A673 (cell line): ENCODE measurements at regions not wholly inside any gene's neighbourhood (a gene's known extent, or its start where the extent isn't known, plus 50 kb on each side); places are given as distances from the start of the nearest gene placed in this dataset.
"Not testable (repeated sequence)": the region's sequence is repeated elsewhere in the genome, so short reads cannot be mapped to it uniquely, and the experiment has no call there.

ENCODE experiments used
- BruUV-seq: library from RNA; stranded (reverse); fragments of 400-500 nt; replicated peaks from 2 replicates; lab custom pipeline; 2021; lab: Mats Ljungman, UMichigan
- CTCF ChIA-PET: fragments of 300-600 bp; sonication (Branson Sonifier 250); formaldehyde crosslinking; loops from one replicate; lab custom pipeline; 2022; ENCODE audit warnings: antibody characterized with exemption; lab: Charles Lee
- POLR2A ChIA-PET: fragments of 300-600 bp; sonication (Branson Sonifier 250); formaldehyde crosslinking; loops from one replicate; lab custom pipeline; 2022; ENCODE audit warnings: antibody characterized with exemption; ENCODE audit not compliant: low non-redundant PET; lab: Charles Lee
- DNase-seq: peaks from one replicate; pipeline ENCODE4 v3.0.0-alpha.2; 2015; ENCODE audit warnings: low spot score
- H3K27ac ChIP-seq: fragments of 200-600 bp; sonication (generic); 2 replicates; pipeline ENCODE4 v1.5.1; 2016; ENCODE audit warnings: mixed run types, low read depth, mild to moderate bottlenecking, mixed read lengths, antibody characterized with exemption, low read length; ENCODE audit not compliant: poor library complexity, severe bottlenecking
- H3K27me3 ChIP-seq: fragments of 200-600 bp; sonication (generic); replicated peaks from 2 replicates; pipeline ENCODE4 v1.6.1; 2017; ENCODE audit warnings: mixed run types, low read depth, mild to moderate bottlenecking, mixed read lengths, antibody characterized with exemption, low read length; ENCODE audit not compliant: insufficient read depth, poor library complexity
- H3K36me3 ChIP-seq: fragments of 200-600 bp; sonication (generic); 2 replicates; pipeline ENCODE4 v1.6.1; 2016; ENCODE audit warnings: mixed run types, mild to moderate bottlenecking, mixed read lengths, antibody characterized with exemption, low read length; ENCODE audit not compliant: insufficient read depth, poor library complexity, severe bottlenecking
- H3K4me1 ChIP-seq: fragments of 200-600 bp; sonication (generic); 2 replicates; pipeline ENCODE4 v1.6.1; 2017; ENCODE audit warnings: mixed run types, mild to moderate bottlenecking, mixed read lengths, antibody characterized with exemption, low read length; ENCODE audit not compliant: insufficient read depth, poor library complexity, severe bottlenecking
- H3K4me3 ChIP-seq: fragments of 200-600 bp; sonication (generic); 2 replicates; pipeline ENCODE4 v1.5.1; 2016; ENCODE audit warnings: low read depth, mixed run types, mild to moderate bottlenecking, mixed read lengths, low read length; ENCODE audit not compliant: poor library complexity, severe bottlenecking
- H3K9me3 ChIP-seq: fragments of 200-600 bp; sonication (generic); 2 replicates; pipeline ENCODE4 v1.6.1; 2016; ENCODE audit warnings: mixed run types, low read depth, mild to moderate bottlenecking, mixed read lengths, antibody characterized with exemption, low read length; ENCODE audit not compliant: poor library complexity, severe bottlenecking
- intact Hi-C: fragments of 100-400 bp; cut with micrococcal nuclease; formaldehyde crosslinking; loops from one replicate; pipeline ENCODE4 v1.10.0; 2022; ENCODE audit not compliant: unreplicated experiment

- intact Hi-C loops, H3K36me3 ChIP-seq, DNase-seq, H3K27me3 ChIP-seq, CTCF ChIA-PET, H3K9me3 ChIP-seq, POLR2A ChIA-PET, H3K27ac ChIP-seq, H3K4me1 ChIP-seq, H3K4me3 ChIP-seq, BruUV-seq: not testable (repeated sequence)
These were observed 104.5 kb downstream of the ART5 start for GRCh38 chr11:3537254-3537653.

- H3K4me3 ChIP-seq, POLR2A ChIA-PET, H3K4me1 ChIP-seq, H3K9me3 ChIP-seq, H3K27me3 ChIP-seq, DNase-seq, H3K27ac ChIP-seq, intact Hi-C loops, H3K36me3 ChIP-seq, CTCF ChIA-PET, BruUV-seq: not testable (repeated sequence)
These were observed 108.8 kb downstream of the ART5 start for GRCh38 chr11:3532958-3533357.

- BruUV-seq, result not testable (repeated sequence)
These were observed 110.5 kb downstream of the ART5 start for GRCh38 chr11:3531280-3531679.

GRCh38 chr11:3523567-3523966 lies 118.2 kb downstream of the ART5 start:
- H3K36me3 ChIP-seq, CTCF ChIA-PET, H3K4me1 ChIP-seq, H3K4me3 ChIP-seq, H3K9me3 ChIP-seq, POLR2A ChIA-PET, intact Hi-C loops, H3K27me3 ChIP-seq, BruUV-seq, DNase-seq, H3K27ac ChIP-seq: not testable (repeated sequence)

More at GRCh38 chr11:3531280-3531679, 110.5 kb downstream of the ART5 start:
- H3K4me1 ChIP-seq, intact Hi-C loops, H3K9me3 ChIP-seq, H3K36me3 ChIP-seq, H3K27ac ChIP-seq, DNase-seq, H3K4me3 ChIP-seq, POLR2A ChIA-PET, CTCF ChIA-PET, H3K27me3 ChIP-seq: not testable (repeated sequence)

GRCh38 chr11:3520905-3521304 lies 120.9 kb downstream of the ART5 start:
- H3K4me1 ChIP-seq, CTCF ChIA-PET, H3K27ac ChIP-seq, H3K9me3 ChIP-seq, BruUV-seq, POLR2A ChIA-PET, H3K4me3 ChIP-seq, intact Hi-C loops, H3K27me3 ChIP-seq, H3K36me3 ChIP-seq, DNase-seq: not testable (repeated sequence)

GRCh38 chr11:3519841-3520240 lies 122.0 kb downstream of the ART5 start:
- H3K4me1 ChIP-seq, H3K4me3 ChIP-seq, CTCF ChIA-PET, POLR2A ChIA-PET, H3K27ac ChIP-seq, DNase-seq, H3K27me3 ChIP-seq, intact Hi-C loops, H3K36me3 ChIP-seq, BruUV-seq, H3K9me3 ChIP-seq: not testable (repeated sequence)

- H3K9me3 ChIP-seq, POLR2A ChIA-PET, intact Hi-C loops, DNase-seq, H3K4me1 ChIP-seq, BruUV-seq, H3K36me3 ChIP-seq, H3K27me3 ChIP-seq, CTCF ChIA-PET, H3K27ac ChIP-seq, H3K4me3 ChIP-seq: not testable (repeated sequence)
These were observed 124.7 kb downstream of the ART5 start for GRCh38 chr11:3516934-3517567.
